ENCODE measurements at regions not wholly inside any gene's neighbourhood (a gene's known extent, or its start where the extent isn't known, plus 50 kb on each side); places are given as distances from the start of the nearest gene placed in this dataset.

GRCh38 chr2:237231593-237231992 is 145.9 kb downstream of the COPS8 start:
- no peaks in the 10 kb centered on the region for H3K36me3 ChIP-seq
- H3K4me3 ChIP-seq: no peak overlapping the region
- no peaks in the 10 kb centered on the region for H3K9me3 ChIP-seq
- DNase-seq (no peak), ATAC-seq (no peak)
- no peaks in the 10 kb centered on the region for H3K27me3 ChIP-seq (ENCODE audit: low read depth)
- no peaks in the 10 kb centered on the region for H3K4me1 ChIP-seq
- H3K27ac ChIP-seq: no peak overlapping the region
- TF ChIP-seq CTCF (IDR thresholded peaks at IDR 0.05): no peak
- intact Hi-C loops (cut with DNase I): no loop called here

DNA sequence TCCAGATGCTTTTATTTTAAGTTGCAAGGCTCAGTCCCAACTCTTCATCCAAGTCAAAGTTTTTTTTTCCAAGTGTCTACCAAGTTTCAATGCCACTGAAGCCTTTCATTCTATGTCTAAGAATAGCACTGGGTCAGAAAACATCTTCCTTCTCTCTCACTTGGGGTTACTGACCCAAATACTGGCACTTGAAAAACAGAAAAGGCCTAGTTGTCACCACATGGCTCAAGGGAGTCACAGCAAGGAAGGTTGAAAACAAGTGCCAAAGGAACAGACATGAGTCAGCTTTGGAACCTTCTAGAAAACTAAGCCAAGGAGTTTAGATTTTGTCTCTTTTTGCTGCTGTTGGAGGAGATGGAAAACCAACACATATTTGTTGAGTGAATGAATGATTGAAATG is 146.5 kb downstream of the COPS8 start:
- no peaks in the 10 kb centered on the region for H3K9me3 ChIP-seq
- DNase-seq (no peak), ATAC-seq (no peak)
- no peaks in the 10 kb centered on the region for H3K27me3 ChIP-seq (ENCODE audit: low read depth)
- H3K36me3 ChIP-seq: no peaks in the 10 kb centered on the region
- no peak overlapping the region for H3K27ac ChIP-seq
- no peak for TF ChIP-seq CTCF (IDR thresholded peaks at IDR 0.05)
- no peaks in the 10 kb centered on the region for H3K4me1 ChIP-seq
- intact Hi-C loops (cut with DNase I): no loop called here
- no peak overlapping the region for H3K4me3 ChIP-seq

DNA sequence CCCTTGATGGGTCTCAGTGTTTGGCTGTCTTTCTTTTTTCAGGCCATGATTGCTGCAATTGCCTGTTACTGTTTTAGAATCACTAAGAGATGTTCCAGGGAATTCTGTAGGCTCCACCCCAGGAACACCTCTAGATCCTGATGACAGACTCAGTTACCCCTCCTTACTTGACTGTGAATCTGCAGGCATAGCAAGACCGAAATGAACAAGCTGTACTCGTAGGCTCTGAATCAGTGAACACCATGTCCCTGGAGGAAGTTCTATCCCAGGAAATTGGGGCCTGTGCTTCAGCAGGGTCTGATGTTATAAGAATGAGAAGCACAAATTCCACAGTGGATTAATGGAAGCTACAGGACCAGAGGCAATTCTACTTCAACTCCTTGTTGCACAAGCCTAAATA is 148.6 kb downstream of the COPS8 start:
- H3K36me3 ChIP-seq: no peaks in the 10 kb centered on the region
- no peak for TF ChIP-seq CTCF (IDR thresholded peaks at IDR 0.05)
- no peak for ATAC-seq
- DNase-seq: no peak
- no peak overlapping the region for H3K4me3 ChIP-seq
- no peaks in the 10 kb centered on the region for H3K9me3 ChIP-seq
- H3K27me3 ChIP-seq (ENCODE audit: low read depth): no peaks in the 10 kb centered on the region
- H3K27ac ChIP-seq: peak overlapping the region; percentile 42
- H3K4me1 ChIP-seq: no peaks in the 10 kb centered on the region
- intact Hi-C loops (cut with DNase I): no loop called here

DNA sequence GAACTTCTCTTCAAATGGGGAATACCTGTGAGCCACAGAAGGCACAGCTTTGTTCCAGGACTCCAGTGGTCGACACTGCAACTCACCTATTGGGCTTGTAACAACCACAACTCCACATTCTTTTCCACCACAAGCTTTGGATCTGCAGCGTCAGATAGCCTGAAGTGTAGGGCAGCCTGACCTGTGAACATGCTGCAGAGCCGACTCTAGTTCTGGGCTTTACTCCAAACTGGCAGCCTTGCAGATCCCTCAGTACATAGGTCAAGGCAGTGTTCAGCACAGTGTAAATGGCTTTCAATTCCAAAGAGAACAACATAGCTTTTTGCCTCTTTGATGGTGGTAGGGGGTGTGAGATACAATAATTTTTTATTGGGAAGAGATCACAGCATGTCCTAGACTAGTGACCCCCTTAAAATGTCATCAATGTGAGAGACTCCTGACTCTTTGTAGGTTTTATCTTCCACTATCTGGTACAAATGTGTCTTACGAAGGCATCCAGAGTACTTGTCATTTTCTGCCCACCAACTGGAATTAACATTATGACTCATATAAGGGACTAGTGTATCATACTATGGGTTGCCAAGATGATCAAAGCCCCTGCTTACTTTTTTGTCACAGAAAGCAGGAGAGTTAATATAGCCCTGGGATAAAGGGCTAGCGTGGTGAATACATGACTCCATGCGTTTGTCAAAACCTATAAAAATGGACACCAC is 149.8 kb downstream of the COPS8 start:
- Histone ChIP-seq H3K36me3 (no peaks in the 10 kb centered on the region), H3K27me3 (ENCODE audit: low read depth) (no peaks in the 10 kb centered on the region), H3K4me3 (no peak overlapping the region), H3K27ac (peak overlapping the region; percentile 42), H3K9me3 (peaks cover under 1% of the 10 kb centered on the region), H3K4me1 (no peaks in the 10 kb centered on the region)
- ATAC-seq: peak; percentile 42 to 64
- no peak for TF ChIP-seq CTCF (IDR thresholded peaks at IDR 0.05)
- intact Hi-C loops (cut with DNase I): no loop called here
- DNase-seq: no peak

- Histone ChIP-seq H3K27ac (no peak overlapping the region), H3K9me3 (peaks cover 7% of the 10 kb centered on the region), H3K27me3 (ENCODE audit: low read depth) (no peaks in the 10 kb centered on the region), H3K36me3 (no peaks in the 10 kb centered on the region), H3K4me3 (no peak overlapping the region), H3K4me1 (no peaks in the 10 kb centered on the region)
- intact Hi-C loops (cut with DNase I): no loop called here
- DNase-seq (no peak), ATAC-seq (no peak)
- no peak for TF ChIP-seq CTCF (IDR thresholded peaks at IDR 0.05)
These were observed 150.5 kb downstream of the COPS8 start for GRCh38 chr2:237236188-237236587.

Data from lower lobe of right lung (tissue), 2 donors.